Fibroblast of lung (primary cell): ENCODE measurements at regions not wholly inside any gene's neighbourhood (a gene's known extent, or its start where the extent isn't known, plus 50 kb on each side); places are given as distances from the start of the nearest gene placed in this dataset.

ENCODE experiments used
- EZH2 ChIP-seq: IDR thresholded peaks from 2 replicates; pipeline ENCODE4 v1.5.1; 2012; ENCODE audit warnings: low read length, control low read depth, mild to moderate bottlenecking; ENCODE audit errors: missing control alignments
- TF ChIP-seq, protein P1 (sequence below), 2 donors: IDR thresholded peaks in 1 of 2; conservative IDR thresholded peaks in 1 of 2; 1 replicate in 1 of 2; 2 replicates in 1 of 2; pipeline ENCODE4 v1.5.1; 2011 to 2012; ENCODE audit warnings: low read length in 2 of 2, control low read depth in 1 of 2, inconsistent platforms in 1 of 2, low read depth in 1 of 2, mild to moderate bottlenecking in 1 of 2

GRCh38 chr1:221910222-221910621, 168.3 kb upstream of the DUSP10 start:
- TF ChIP-seq, protein P1, sequence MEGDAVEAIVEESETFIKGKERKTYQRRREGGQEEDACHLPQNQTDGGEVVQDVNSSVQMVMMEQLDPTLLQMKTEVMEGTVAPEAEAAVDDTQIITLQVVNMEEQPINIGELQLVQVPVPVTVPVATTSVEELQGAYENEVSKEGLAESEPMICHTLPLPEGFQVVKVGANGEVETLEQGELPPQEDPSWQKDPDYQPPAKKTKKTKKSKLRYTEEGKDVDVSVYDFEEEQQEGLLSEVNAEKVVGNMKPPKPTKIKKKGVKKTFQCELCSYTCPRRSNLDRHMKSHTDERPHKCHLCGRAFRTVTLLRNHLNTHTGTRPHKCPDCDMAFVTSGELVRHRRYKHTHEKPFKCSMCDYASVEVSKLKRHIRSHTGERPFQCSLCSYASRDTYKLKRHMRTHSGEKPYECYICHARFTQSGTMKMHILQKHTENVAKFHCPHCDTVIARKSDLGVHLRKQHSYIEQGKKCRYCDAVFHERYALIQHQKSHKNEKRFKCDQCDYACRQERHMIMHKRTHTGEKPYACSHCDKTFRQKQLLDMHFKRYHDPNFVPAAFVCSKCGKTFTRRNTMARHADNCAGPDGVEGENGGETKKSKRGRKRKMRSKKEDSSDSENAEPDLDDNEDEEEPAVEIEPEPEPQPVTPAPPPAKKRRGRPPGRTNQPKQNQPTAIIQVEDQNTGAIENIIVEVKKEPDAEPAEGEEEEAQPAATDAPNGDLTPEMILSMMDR (conservative IDR thresholded peaks at IDR 0.05 in 1 of 2, IDR thresholded peaks at IDR 0.05 in 1 of 2; ENCODE audit: low read depth in 1 of 2, low read length in 2 of 2), result no peak
- no peak for TF ChIP-seq EZH2
